ENCODE measurements at regions not wholly inside any gene's neighbourhood (a gene's known extent, or its start where the extent isn't known, plus 50 kb on each side); places are given as distances from the start of the nearest gene placed in this dataset.

- TF ChIP-seq GABPA (IDR thresholded peaks at IDR 0.05; ENCODE audit: borderline replicate concordance, insufficient read depth, low read length) (no peak), BRCA1 (IDR thresholded peaks at IDR 0.05; ENCODE audit: low read depth, low read length) (no peak), JUN (IDR thresholded peaks at IDR 0.05; ENCODE audit: low read depth, low read length) (no peak), EP300 (IDR thresholded peaks at IDR 0.05; ENCODE audit: borderline replicate concordance in 1 of 2, low read depth in 2 of 2, low read length in 2 of 2) (no peak), CTCF (IDR thresholded peaks at IDR 0.05; ENCODE audit: control extremely low read depth in 1 of 3, insufficient read depth in 1 of 3, low read depth in 1 of 3, low read length in 3 of 3) (no peak), POLR2AphosphoS5 (IDR thresholded peaks at IDR 0.05; ENCODE audit: low read depth, low read length) (no peak), RXRA (IDR thresholded peaks at IDR 0.05; ENCODE audit: insufficient read depth, low read depth, low read length) (no peak)
Observed at GRCh38 chr5:2075365-2075764, 192.6 kb upstream of the IRX4 start.

All from H1 (cell line).